Dedifferentiated amniotic fluid mesenchymal stem cell (primary cell): ENCODE measurements at regions not wholly inside any gene's neighbourhood (a gene's known extent, or its start where the extent isn't known, plus 50 kb on each side); places are given as distances from the start of the nearest gene placed in this dataset.

Experiments
- DNase-seq: peaks from one replicate; pipeline ENCODE4 v3.0.0-alpha.2; 2016; ENCODE audit errors: extremely low spot score

GRCh38 chr10:63708421-63708820 is 187.2 kb downstream of the REEP3 start:
- no peak for DNase-seq

GRCh38 chr10:63710703-63711102 is 189.5 kb downstream of the REEP3 start:
- DNase-seq = no peak

- no peak for DNase-seq
These were observed 190.2 kb downstream of the REEP3 start for GRCh38 chr10:63711361-63711760.

- peak; percentile 88 for DNase-seq
These were observed 190.9 kb downstream of the REEP3 start for GRCh38 chr10:63711867-63712716.

GRCh38 chr10:63712717-63713115 is 191.5 kb downstream of the REEP3 start:
- DNase-seq = no peak

- DNase-seq = no peak
These were observed 192.3 kb downstream of the REEP3 start for GRCh38 chr10:63713191-63714144.

- no peak for DNase-seq
These were observed 194.9 kb downstream of the REEP3 start for GRCh38 chr10:63716016-63716580.

GRCh38 chr10:63717027-63717715 is 196.0 kb downstream of the REEP3 start:
- no peak for DNase-seq

GRCh38 chr10:63718006-63718405 is 196.8 kb downstream of the REEP3 start:
- no peak for DNase-seq

GRCh38 chr10:63718421-63718820 is 197.2 kb downstream of the REEP3 start:
- no peak for DNase-seq

- DNase-seq = no peak
These were observed 198.1 kb downstream of the REEP3 start for GRCh38 chr10:63719226-63719856.

GRCh38 chr10:63720072-63720537 is 198.9 kb downstream of the REEP3 start:
- DNase-seq = peak; percentile 46

- no peak for DNase-seq
These were observed 199.5 kb downstream of the REEP3 start for GRCh38 chr10:63720676-63721075.

GRCh38 chr10:63722537-63722936 is 201.3 kb downstream of the REEP3 start:
- peak; percentile 73 for DNase-seq

GRCh38 chr10:63723320-63723719 is 202.1 kb downstream of the REEP3 start:
- DNase-seq = no peak

- no peak for DNase-seq
These were observed 202.5 kb downstream of the REEP3 start for GRCh38 chr10:63723741-63724140.

- no peak for DNase-seq
These were observed 203.7 kb downstream of the REEP3 start for GRCh38 chr10:63724922-63725321.

GRCh38 chr10:63726867-63727266 is 205.7 kb downstream of the REEP3 start:
- no peak for DNase-seq

GRCh38 chr10:63727636-63728035 is 206.4 kb downstream of the REEP3 start:
- no peak for DNase-seq

GRCh38 chr10:63735305-63735704 is 214.1 kb downstream of the REEP3 start:
- DNase-seq = no peak

- no peak for DNase-seq
These were observed 217.2 kb downstream of the REEP3 start for GRCh38 chr10:63738410-63738809.
